ENCODE measurements at regions not wholly inside any gene's neighbourhood (a gene's known extent, or its start where the extent isn't known, plus 50 kb on each side); places are given as distances from the start of the nearest gene placed in this dataset.

GRCh38 chrX:46447384-46447783 is 97.8 kb downstream of the ZNF674 start:
- DNase-seq: no peak

DNA sequence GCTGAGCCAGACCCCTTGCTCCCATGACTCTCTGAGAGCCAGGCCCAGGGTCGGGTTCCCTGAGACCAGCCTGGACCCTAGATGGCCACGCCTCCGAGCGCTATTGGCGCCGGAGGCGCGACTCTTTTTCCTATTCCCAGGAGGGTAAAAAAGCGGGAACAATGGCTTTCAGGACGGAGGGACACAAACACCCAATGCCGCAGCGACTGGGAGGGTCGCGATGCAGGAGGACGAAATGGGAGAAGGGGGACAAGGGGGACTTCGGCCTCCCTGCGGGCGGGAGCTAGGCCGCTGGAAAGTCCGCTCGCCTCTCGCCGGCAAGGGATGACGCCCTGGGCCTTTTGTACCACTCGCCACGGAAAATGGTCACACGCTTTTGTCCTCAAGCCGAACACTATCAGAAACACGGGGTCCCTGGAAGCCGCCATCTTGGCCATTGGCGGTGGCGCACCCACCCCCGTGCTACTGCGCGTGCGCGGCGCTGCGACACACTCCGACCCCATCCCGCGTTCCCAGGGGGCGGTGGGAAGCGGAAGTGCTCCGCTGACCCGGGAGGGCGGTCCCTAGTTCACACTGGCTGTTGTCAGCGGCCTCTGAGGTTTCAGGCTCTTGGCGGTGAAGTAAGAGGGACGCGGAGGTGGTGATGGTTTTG is 98.4 kb downstream of the ZNF674 start:
- DNase-seq: peak; percentile 68

GRCh38 chrX:46444011-46444410 is 101.2 kb downstream of the ZNF674 start:
- no peak for DNase-seq

GRCh38 chrX:46436744-46437143 is 108.5 kb downstream of the ZNF674 start:
- DNase-seq: no peak

DNA sequence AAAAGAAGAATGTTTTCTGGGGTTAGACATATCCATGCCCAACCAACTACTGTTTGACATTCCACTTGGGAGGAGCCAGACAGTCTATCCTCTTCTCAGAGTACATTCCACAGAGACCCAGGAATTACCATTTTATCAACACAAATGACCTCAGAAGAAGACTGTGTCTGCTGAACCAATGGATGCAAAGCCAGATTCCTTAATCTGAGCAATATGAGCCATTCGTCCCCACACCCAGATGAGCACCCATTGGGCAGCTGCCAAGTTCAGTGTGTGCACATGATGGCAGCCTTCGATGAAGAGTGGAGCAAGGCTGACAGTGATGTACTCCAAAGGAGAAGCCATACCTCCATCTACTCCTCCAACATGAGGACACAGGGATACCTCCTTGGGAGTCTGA is 111.3 kb downstream of the ZNF674 start:
- DNase-seq: no peak

DNA sequence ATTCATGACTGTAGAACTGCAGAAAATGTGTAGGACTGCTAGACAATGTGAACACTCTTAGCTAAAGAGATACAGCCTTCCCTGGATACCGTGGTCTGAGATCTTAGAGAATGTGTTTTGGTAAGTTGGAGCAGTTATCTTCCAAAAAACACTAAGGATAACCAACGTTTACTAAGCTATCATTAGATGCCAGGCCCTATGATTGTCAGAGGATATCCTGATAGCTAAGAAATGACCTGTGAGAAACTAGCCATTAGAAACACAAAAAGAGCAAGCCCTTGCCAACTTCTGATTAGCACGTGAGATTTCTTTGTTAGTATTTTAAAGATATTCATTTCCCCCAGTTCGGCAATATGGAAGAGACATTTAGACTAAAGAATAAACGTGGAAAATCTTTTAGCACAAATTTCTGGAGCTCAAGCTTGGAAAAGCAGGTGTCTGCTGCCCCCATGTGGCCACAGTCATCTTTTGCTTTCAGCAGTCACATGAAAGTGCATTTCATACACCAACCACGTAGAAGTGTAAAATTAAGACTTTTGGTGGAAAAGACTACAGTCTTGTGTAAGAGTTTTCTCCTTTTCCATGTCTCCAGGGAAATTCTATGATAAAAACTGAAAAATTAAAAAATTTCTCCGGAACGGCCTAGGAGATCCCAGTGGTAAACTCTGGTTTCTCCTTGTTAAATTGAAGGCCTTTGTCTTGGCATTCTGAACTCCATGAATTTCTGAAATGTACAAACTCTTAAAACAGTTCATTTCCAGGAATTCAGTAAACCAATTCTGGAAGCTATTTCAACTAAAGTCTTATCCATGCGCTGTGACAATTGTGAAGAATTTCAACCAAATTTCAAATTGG is 136.4 kb downstream of the ZNF674 start:
- peak; percentile 27 for DNase-seq

DNA sequence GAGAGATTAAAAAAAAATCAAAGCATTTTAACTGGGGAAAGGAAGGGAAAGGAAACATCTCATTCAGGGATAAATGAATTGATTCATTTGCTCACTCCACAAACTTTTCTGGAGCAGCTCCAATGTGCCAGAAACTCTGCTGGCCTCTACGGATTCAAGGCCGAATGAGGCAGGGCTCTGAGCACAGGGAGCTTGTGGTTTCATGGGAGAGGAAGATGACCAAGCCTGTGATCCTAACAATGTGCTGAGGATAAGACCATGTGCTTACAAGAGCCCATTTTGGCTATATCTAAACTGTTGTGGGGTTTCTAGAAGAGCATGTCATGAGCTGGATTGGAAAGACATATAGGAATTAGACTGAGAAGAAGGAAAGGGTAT is 137.5 kb downstream of the ZNF674 start:
- no peak for DNase-seq

DNA sequence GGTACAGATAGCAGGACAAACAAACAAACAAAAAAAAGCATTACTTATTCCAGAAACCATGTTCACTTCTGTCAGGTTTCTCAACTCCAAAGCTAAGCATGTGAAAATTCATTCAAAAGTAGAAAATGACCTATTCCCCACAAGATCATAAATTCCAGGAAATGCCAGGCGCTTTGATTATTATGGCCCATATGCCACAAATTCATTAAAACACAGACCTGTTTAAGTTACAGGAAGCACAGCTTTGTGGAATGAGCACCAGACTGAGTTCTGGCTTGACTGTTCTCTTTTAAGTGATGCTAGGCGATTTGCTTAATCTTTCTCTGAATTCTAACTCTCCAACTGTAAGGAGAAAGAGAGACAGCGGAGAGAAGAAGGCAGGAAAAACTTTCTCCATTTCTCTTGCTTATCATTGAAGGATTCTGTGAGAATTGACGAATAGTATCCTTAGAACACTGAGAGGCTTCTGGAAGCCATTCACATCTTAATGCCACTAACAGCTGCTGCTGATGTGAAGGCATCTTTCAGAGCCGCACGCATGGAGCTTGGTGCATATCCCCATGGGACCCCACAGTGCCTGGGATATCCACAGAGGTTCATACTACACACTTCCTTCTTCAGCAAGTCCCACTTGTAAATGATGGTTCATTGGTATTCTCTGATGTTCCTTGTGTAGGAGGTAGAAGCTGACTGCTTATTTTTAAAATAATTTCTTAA is 138.0 kb downstream of the ZNF674 start:
- no peak for DNase-seq

DNA sequence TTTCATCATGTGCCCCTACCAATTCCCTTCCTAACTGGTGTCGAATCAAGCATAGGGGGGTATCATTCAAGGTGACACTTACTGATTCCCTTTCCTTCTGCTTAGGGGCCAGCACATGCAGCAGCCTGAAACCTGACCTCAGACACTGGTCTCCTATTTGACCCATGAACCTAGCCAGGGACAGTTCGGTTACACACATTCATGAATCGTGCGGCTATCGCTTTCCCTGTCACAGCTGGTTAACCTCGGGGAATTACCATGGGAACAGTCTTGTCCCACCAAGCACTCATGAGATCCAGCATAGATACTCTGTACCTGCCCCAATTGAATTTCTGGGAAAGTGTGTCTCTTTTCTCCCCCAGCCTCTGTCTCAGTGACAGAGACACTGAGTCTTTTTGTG is 140.4 kb downstream of the ZNF674 start:
- DNase-seq: no peak

DNA sequence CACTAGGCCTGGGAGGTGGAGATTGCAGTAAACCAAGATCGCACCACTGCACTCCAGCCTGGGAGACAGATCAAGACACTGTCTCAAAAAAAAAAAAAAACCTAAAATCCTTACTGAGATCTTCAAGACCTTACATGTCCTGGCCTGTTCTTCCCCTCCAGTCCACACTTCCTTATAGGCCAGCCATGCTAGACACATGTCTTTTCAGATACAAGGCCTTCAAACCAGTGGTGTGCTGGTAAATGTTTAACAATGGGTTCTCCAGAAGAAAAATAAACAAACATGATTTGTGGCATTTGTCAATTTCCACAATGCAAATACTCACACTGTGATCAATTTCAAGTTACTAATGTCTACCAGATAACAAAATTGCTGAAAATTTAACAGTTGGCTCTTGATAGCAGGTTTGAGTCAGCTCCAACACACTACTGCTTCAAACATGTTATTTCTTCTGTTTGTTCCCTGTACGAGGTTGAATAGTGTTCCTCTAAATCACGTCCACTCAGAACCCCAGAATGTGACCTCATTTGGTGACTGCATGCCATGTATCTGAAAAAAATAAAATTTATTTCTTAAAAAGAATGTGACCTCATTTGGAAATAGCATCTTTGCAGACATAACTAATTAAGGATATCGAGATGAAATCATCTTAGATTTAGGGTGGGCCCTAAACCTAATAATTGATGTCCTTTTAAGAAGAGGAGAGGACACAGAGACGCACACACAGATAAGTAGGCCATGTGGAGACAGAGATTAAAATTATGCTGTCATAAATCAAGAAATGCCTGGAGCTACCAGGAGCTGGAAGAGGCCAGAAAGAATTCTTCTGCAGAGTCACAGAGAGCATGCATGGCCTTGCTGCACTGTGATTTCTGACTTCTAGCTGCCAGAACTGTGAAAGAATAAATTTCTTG is 144.4 kb downstream of the ZNF674 start:
- no peak for DNase-seq

DNA sequence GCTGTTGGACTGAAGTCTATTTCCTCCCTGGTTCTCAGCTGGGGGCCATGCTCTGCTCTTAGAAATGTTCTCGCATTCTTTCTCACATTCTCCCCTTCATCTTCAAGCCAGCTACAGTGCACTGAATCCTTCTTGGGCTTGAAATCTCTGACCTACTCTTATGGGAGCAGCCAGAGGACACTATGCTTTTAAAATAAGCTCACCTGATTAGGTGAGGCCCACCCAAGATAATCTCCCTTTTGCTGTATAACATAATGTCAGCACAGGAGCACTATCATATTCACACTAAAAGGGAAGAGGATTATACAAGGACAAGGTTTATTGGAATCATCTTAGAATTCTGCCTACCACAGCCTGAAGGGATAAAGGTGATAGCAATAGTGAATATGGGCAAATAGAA is 146.3 kb downstream of the ZNF674 start:
- DNase-seq: no peak

GRCh38 chrX:46398126-46398525 is 147.1 kb downstream of the ZNF674 start:
- no peak for DNase-seq

GRCh38 chrX:46386511-46386910 is 158.7 kb downstream of the ZNF674 start:
- DNase-seq: no peak

- DNase-seq: no peak
Observed at GRCh38 chrX:46383006-46383405, 162.2 kb downstream of the ZNF674 start.

GRCh38 chrX:46382595-46382994 is 162.6 kb downstream of the ZNF674 start:
- DNase-seq: no peak

DNA sequence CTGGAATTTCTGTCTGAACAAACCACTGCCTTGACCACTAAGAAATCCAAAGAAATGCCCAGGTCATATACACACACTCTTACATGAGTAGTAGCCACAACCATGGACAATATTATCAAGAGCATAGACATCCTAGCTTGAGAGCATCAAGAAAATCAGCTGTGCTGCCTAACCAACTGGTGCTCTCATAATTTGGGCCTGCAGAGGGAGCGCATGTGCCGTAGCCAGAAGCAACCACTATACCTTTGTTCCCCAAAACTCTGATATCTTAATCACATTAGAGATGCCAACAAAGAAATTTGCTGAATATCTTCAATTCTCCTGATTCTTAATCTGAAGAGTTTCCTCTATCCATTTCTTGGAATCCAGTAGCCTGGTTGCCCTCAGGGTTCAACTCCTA is 163.6 kb downstream of the ZNF674 start:
- no peak for DNase-seq

GRCh38 chrX:46380148-46380752 is 165.0 kb downstream of the ZNF674 start:
- no peak for DNase-seq

DNA sequence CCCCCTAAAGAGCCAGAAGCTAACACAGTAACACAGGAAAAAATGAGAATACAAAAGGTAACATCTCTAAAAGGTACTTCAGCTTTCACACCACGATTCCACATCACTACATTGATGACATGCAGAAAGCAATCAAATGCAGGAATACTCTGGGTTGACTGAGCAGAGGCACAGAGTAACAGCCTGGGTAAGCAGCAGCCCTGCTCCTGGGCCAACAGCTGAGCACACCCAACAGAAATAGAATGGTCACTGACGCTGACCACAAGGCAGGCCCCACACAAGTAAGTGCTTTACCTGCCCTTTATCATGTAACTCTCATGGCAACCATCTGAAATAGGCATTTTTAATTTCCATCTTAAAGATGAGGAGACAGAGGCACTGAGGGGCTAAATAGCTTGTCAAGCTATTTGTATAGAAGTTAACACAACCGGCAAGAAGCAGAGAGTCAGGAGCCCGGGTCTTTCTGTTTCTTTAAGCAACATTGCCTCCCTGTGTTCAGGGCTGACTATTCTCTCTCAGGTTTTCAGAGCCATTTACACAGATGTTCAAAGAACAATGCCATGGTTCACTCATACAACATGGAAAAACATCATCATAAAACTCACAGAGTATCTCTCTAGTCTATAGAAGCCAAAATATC is 168.9 kb downstream of the ZNF674 start:
- DNase-seq: no peak

- DNase-seq: no peak
Observed at GRCh38 chrX:46375831-46376230, 169.4 kb downstream of the ZNF674 start.

GRCh38 chrX:46374371-46374770 is 170.8 kb downstream of the ZNF674 start:
- DNase-seq: no peak

- DNase-seq: no peak
Observed at GRCh38 chrX:46367491-46367890, 177.7 kb downstream of the ZNF674 start.

All from NCI-H1417 treated with DMSO at 0.1 percent for 48 hours (cell line).